ENCODE measurements at regions not wholly inside any gene's neighbourhood (a gene's known extent, or its start where the extent isn't known, plus 50 kb on each side); places are given as distances from the start of the nearest gene placed in this dataset.

GRCh38 chr3:158882445-158882844, 80.6 kb downstream of the MFSD1 start:
- no peak overlapping the region for H3K4me3 ChIP-seq
- H3K9me3 ChIP-seq (replicated peaks), result peaks cover 14% of the 10 kb centered on the region
- no peaks in the 10 kb centered on the region for H3K36me3 ChIP-seq
- H3K27ac ChIP-seq (replicated peaks), result no peak overlapping the region
- H3K27me3 ChIP-seq (ENCODE audit: low read depth), result no peaks in the 10 kb centered on the region
- intact Hi-C loops (cut with micrococcal nuclease), result no loop called here
- TF ChIP-seq CTCF (IDR thresholded peaks at IDR 0.05; ENCODE audit: borderline replicate concordance), result no peak
- no peak for DNase-seq
- no peaks in the 10 kb centered on the region for H3K4me1 ChIP-seq

GRCh38 chr3:158896729-158897128, 94.9 kb downstream of the MFSD1 start:
- no peak for DNase-seq
- no peaks in the 10 kb centered on the region for H3K9me3 ChIP-seq (replicated peaks)
- intact Hi-C loops (cut with micrococcal nuclease), result no loop called here
- H3K27me3 ChIP-seq (ENCODE audit: low read depth), result no peaks in the 10 kb centered on the region
- H3K4me1 ChIP-seq, result no peaks in the 10 kb centered on the region
- no peak overlapping the region for H3K4me3 ChIP-seq
- H3K36me3 ChIP-seq, result no peaks in the 10 kb centered on the region
- no peak overlapping the region for H3K27ac ChIP-seq (replicated peaks)
- no peak for TF ChIP-seq CTCF (IDR thresholded peaks at IDR 0.05; ENCODE audit: borderline replicate concordance)

DNA sequence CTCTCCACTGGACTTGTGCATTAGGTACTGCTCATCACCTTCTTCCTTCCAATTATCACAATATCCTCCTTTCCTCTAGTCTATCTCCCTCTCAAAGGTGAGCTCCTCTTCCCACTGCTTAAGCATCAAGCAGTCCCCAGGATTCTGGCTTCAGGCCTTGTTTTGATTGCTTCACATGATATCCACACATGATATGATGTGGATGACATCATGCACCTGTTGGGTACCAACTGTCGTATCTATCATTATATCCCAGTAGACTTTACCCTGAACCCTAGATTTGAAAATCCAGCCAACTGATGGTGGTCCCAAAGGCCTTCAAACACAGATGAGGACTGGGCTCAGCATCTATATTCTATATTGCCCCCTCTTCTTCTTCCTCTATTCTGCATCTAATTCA, 104.9 kb downstream of the MFSD1 start:
- no peak for TF ChIP-seq CTCF (IDR thresholded peaks at IDR 0.05; ENCODE audit: borderline replicate concordance)

GRCh38 chr3:158908187-158908734, 106.4 kb downstream of the MFSD1 start:
- H3K36me3 ChIP-seq, result no peaks in the 10 kb centered on the region
- TF ChIP-seq CTCF (IDR thresholded peaks at IDR 0.05; ENCODE audit: borderline replicate concordance), result no peak
- no peak overlapping the region for H3K4me3 ChIP-seq
- intact Hi-C loops (cut with micrococcal nuclease), result no loop called here
- H3K27ac ChIP-seq (replicated peaks), result no peak overlapping the region
- H3K4me1 ChIP-seq, result no peaks in the 10 kb centered on the region
- H3K27me3 ChIP-seq (ENCODE audit: low read depth), result no peaks in the 10 kb centered on the region
- no peaks in the 10 kb centered on the region for H3K9me3 ChIP-seq (replicated peaks)
- no peak for DNase-seq

More for the DNA sequence above, 104.9 kb downstream of the MFSD1 start:
- H3K27me3 ChIP-seq (ENCODE audit: low read depth), result no peaks in the 10 kb centered on the region
- H3K9me3 ChIP-seq (replicated peaks), result no peaks in the 10 kb centered on the region
- no peaks in the 10 kb centered on the region for H3K36me3 ChIP-seq
- no peak overlapping the region for H3K4me3 ChIP-seq
- no peak for DNase-seq
- H3K27ac ChIP-seq (replicated peaks), result no peak overlapping the region
- intact Hi-C loops (cut with micrococcal nuclease), result no loop called here
- no peaks in the 10 kb centered on the region for H3K4me1 ChIP-seq

DNA sequence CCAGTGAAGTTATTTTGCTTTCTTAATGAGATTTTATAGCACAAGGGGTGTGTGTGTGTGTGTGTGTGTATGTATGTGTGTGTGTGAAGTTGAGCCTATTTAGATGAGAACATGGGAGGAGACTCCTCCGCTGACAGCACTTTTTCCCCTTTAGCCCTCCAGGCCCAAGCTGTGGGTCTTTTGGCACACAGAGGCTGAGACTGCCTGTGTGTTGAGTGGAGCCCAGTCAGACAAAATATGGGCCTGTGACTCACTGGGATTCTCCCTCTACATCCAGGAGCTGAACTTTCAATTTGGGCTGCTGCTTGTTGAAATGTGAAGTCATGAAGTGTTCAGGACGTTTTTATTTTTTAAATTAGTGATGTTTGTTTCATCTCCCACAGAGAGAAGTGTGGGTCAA, 108.0 kb downstream of the MFSD1 start:
- no peak overlapping the region for H3K27ac ChIP-seq (replicated peaks)
- no peak for DNase-seq
- no peak for TF ChIP-seq CTCF (IDR thresholded peaks at IDR 0.05; ENCODE audit: borderline replicate concordance)
- no peaks in the 10 kb centered on the region for H3K4me1 ChIP-seq
- no peak overlapping the region for H3K4me3 ChIP-seq
- intact Hi-C loops (cut with micrococcal nuclease), result loop anchor here (10.0 kb wide), 1 partner anchor 345 kb away; no protein-coding TSS in a partner anchor
- H3K27me3 ChIP-seq (ENCODE audit: low read depth), result no peaks in the 10 kb centered on the region
- no peaks in the 10 kb centered on the region for H3K36me3 ChIP-seq
- no peaks in the 10 kb centered on the region for H3K9me3 ChIP-seq (replicated peaks)
